ENCODE measurements at regions not wholly inside any gene's neighbourhood (a gene's known extent, or its start where the extent isn't known, plus 50 kb on each side); places are given as distances from the start of the nearest gene placed in this dataset.

GRCh38 chr6:1536526-1537429 lies 72.9 kb upstream of the FOXC1 start:
- H3K9me3 ChIP-seq, result no peaks in the 10 kb centered on the region
- TF ChIP-seq POLR2AphosphoS5 (IDR thresholded peaks at IDR 0.05; ENCODE audit: insufficient read depth in 1 of 2, low read depth in 1 of 2) (no peak), POLR2A (IDR thresholded peaks at IDR 0.05) (no peak), CTCF (IDR thresholded peaks at IDR 0.05) (no peak)
- H3K27ac ChIP-seq, result no peak overlapping the region
- no peaks in the 10 kb centered on the region for H3K27me3 ChIP-seq
- no peaks in the 10 kb centered on the region for H3K4me1 ChIP-seq
- no peaks in the 10 kb centered on the region for H3K36me3 ChIP-seq
- H3K4me3 ChIP-seq, result no peak overlapping the region
- intact Hi-C loops (cut with DNase I), result no loop called here
- DNase-seq (ENCODE audit: extremely low spot score in 2 of 2), result no peak

- Histone ChIP-seq H3K4me3 (no peak overlapping the region), H3K27ac (no peak overlapping the region), H3K9me3 (no peaks in the 10 kb centered on the region), H3K27me3 (no peaks in the 10 kb centered on the region), H3K4me1 (no peaks in the 10 kb centered on the region), H3K36me3 (no peaks in the 10 kb centered on the region)
- intact Hi-C loops (cut with DNase I), result no loop called here
- TF ChIP-seq CTCF (IDR thresholded peaks at IDR 0.05) (no peak), POLR2A (IDR thresholded peaks at IDR 0.05) (no peak), POLR2AphosphoS5 (IDR thresholded peaks at IDR 0.05; ENCODE audit: insufficient read depth in 1 of 2, low read depth in 1 of 2) (no peak)
- DNase-seq (ENCODE audit: extremely low spot score in 2 of 2), result no peak
These were observed 71.3 kb upstream of the FOXC1 start for GRCh38 chr6:1538369-1538768.

GRCh38 chr6:1538810-1539478 lies 70.8 kb upstream of the FOXC1 start:
- intact Hi-C loops (cut with DNase I), result no loop called here
- DNase-seq (ENCODE audit: extremely low spot score in 2 of 2), result no peak
- no peaks in the 10 kb centered on the region for H3K9me3 ChIP-seq
- no peaks in the 10 kb centered on the region for H3K36me3 ChIP-seq
- no peak overlapping the region for H3K27ac ChIP-seq
- H3K4me1 ChIP-seq, result no peaks in the 10 kb centered on the region
- H3K4me3 ChIP-seq, result no peak overlapping the region
- no peak for TF ChIP-seq CTCF (IDR thresholded peaks at IDR 0.05)
- TF ChIP-seq POLR2AphosphoS5 (IDR thresholded peaks at IDR 0.05; ENCODE audit: insufficient read depth in 1 of 2, low read depth in 1 of 2), result no peak
- no peak for TF ChIP-seq POLR2A (IDR thresholded peaks at IDR 0.05)
- no peaks in the 10 kb centered on the region for H3K27me3 ChIP-seq

- Histone ChIP-seq H3K27ac (no peak overlapping the region), H3K27me3 (no peaks in the 10 kb centered on the region), H3K36me3 (no peaks in the 10 kb centered on the region), H3K4me3 (no peak overlapping the region), H3K9me3 (no peaks in the 10 kb centered on the region), H3K4me1 (no peaks in the 10 kb centered on the region)
- no peak for DNase-seq (ENCODE audit: extremely low spot score in 2 of 2)
- intact Hi-C loops (cut with DNase I), result no loop called here
- no peak for TF ChIP-seq POLR2A (IDR thresholded peaks at IDR 0.05)
- no peak for TF ChIP-seq POLR2AphosphoS5 (IDR thresholded peaks at IDR 0.05; ENCODE audit: insufficient read depth in 1 of 2, low read depth in 1 of 2)
- no peak for TF ChIP-seq CTCF (IDR thresholded peaks at IDR 0.05)
These were observed 68.7 kb upstream of the FOXC1 start for GRCh38 chr6:1540864-1541521.
